GM21423 (cell line): ENCODE measurements at regions not wholly inside any gene's neighbourhood (a gene's known extent, or its start where the extent isn't known, plus 50 kb on each side); places are given as distances from the start of the nearest gene placed in this dataset.

ENCODE experiments used
- ATAC-seq: cut with Tn5 transposase; IDR thresholded peaks from one replicate; pipeline ENCODE4 v1.9.1; 2021; ENCODE audit warnings: mild to moderate bottlenecking, moderate library complexity; ENCODE audit not compliant: unreplicated experiment

DNA sequence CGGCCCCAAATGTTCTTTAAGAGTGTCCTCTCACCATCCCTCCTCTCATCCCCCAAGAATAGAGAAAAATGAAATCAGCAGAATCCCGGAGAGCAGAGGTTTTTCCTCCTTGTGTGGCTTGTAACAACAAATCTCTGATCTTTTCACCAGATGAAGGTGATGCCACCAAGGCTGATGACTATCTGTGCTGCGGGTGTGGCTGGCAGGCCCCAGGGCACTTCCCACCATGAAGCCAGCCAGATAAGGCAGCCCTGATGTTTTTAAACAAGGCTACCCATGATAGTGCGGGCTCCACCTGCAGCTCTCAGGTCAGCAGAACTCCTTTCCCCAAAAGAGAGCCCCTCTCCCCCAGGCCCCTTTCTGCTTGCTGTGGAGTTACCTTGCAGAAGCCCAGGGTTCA is 58.0 kb upstream of the PARP11 start:
- no peak for ATAC-seq

DNA sequence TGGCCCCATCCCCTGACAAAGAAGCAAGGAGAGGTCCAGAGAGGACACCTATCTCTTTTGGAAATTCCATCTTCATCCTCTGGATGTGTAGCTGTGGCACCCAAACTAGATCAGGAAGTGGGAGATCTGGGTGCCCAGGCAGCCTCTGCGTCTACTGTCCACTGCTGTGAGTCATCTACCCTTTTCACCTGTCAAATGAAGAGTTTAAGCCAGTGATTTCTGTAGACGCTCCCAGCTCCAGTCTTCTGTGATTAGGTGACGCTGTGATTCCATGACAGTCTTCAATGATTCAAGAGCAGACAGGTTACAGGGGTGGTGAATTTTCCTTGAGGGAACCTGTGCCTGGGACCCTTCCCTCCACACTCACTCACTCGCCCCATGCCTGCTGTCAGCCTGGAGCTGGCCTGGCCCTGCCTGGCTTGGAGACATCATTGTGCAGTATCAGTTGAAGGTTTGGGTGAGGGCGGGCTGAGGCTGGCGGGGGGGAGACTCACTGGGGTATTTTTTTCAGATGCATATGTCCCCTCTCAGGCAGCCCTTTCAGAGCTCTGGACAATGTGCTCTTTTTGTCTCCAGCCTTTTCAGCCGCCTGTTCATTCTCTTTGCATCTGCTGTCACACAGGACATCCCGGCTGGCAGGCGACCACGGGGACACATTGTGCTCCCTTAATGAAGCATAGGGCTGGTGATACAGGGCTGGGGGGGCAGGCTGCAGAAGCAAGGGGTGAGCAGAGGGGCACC is 56.8 kb upstream of the PARP11 start:
- no peak for ATAC-seq

DNA sequence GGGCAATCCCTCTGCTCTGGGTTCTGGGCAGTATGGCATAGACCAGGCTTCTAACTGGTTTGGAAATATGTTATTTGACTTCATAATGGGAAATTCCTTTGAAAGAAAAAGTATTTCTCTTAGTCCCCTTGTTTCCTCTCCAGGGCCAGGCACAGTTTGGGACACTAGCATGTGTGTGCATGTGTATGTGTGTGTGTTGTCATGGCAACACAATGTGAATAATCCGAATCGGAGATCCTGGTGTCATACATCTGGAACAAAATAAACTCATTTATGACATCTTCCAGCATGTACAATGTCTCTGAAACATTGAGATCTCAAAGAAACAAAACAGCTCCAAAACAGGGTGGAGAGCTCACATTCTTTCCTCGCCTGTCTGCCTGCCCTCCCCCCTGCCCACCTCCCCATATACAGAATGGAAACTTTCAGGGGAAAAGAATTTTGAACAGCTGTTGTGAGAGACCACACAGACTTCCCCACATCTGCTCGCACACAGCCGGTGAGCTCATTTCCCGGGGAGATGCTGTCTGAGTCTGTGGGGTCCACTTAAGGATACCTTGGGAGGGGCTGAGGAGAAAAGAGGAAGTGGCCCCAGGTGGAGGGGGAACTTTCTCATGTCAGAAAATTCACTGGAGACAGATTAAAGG is 55.5 kb upstream of the PARP11 start:
- ATAC-seq: no peak

DNA sequence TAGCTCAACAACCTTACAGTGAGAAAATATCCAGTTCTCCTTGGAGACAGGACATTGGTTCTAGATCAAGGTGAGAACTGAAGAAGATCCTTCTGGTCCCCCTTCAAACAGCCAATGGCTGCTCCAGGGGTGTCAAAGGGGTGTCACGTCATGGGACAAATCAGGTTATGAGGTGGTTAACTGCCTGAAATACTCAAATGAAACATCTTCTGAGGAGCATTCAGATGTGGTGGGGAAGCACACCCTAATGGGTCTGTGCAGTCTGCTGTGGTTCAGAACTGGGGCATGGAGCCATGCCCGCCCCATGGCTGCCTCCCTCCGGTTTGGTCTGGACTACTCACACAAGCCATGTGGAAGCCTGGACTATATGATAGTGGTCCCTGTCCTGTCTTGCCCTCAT is 52.4 kb upstream of the PARP11 start:
- ATAC-seq: no peak

DNA sequence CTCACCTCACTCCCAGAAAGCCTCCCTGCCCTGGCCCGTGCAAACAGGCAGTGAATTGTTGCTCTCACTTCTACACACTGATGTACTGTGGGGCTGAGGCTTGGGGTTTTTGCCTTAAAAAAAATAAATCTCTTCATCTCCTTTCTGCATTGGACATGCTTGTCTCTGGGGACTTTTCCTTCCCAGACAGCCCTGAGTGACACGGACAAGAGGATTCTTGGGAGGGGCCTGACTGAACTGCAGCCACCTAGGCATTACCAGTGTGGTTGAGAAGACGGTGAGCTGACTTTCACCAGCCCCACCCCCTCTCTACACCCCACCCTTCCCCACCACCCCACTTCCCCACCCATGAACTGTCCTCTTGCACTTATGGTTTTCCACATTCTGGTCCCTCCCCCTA is 51.6 kb upstream of the PARP11 start:
- ATAC-seq: no peak

DNA sequence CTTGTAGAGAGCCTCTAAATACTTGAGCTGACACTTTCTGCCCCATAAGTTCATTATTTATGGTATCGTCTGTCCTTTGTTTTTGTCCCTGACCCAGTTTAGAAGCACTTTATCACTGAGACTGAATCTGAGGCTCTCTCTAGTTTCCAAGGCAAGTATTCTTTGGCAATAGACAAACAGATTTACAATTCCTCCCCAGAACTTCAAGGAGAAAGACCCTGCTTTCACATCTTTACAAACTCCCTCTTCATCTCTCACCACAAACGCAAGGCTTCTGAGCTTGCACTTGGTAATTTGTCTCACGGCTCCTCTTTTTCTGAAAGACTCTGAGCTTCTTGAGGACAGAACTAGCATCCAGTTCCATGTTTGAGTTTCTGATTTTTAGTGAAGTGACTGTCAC is 49.8 kb upstream of the PARP11 start:
- ATAC-seq: no peak
